GM12878 (cell line): ENCODE measurements at regions not wholly inside any gene's neighbourhood (a gene's known extent, or its start where the extent isn't known, plus 50 kb on each side); places are given as distances from the start of the nearest gene placed in this dataset.
A peak's percentile ranks its signal among the peaks of the same experiment; 100 is the strongest.

Experiments
- BACH1 ChIP-seq: fragments of 450-650 bp; IDR thresholded peaks from 2 replicates; pipeline ENCODE4 v1.6.1; 2017; ENCODE audit warnings: mild to moderate bottlenecking, borderline replicate concordance
- BHLHE40 ChIP-seq, 2 experiments: fragments of 450-650 bp in 1 of 2; IDR thresholded peaks; 2 replicates each; pipeline ENCODE4 v1.6.1; 2011 to 2017; ENCODE audit warnings: low read depth in 2 of 2, borderline replicate concordance in 1 of 2, improper control_type of control experiment in 1 of 2, low read length in 1 of 2, mild to moderate bottlenecking in 1 of 2
- BRCA1 ChIP-seq: IDR thresholded peaks from 2 replicates; pipeline ENCODE4 v1.6.1; 2011; ENCODE audit warnings: low read depth, low read length, improper control_type of control experiment
- CTCF ChIP-seq, 3 experiments: IDR thresholded peaks in 2 of 3; conservative IDR thresholded peaks in 1 of 3; 2 replicates each; pipeline ENCODE4 v1.5.1; 2011; ENCODE audit warnings: low read depth in 3 of 3, low read length in 3 of 3, mild to moderate bottlenecking in 3 of 3, control low read depth in 2 of 3, moderate library complexity in 2 of 3, inconsistent platforms in 1 of 3, mixed read lengths in 1 of 3; ENCODE audit not compliant: control insufficient read depth in 2 of 3, insufficient read depth in 1 of 3; ENCODE audit errors: extremely low read depth in 1 of 3
- E2F8 ChIP-seq: fragments of 450-650 bp; IDR thresholded peaks from 2 replicates; pipeline ENCODE4 v1.6.1; 2018; ENCODE audit warnings: mild to moderate bottlenecking, low read depth, moderate library complexity; ENCODE audit not compliant: partially characterized antibody
- ETV6 ChIP-seq, 2 experiments: fragments of 450-650 bp in 1 of 2; IDR thresholded peaks in 1 of 2; conservative IDR thresholded peaks in 1 of 2; 2 replicates each; pipeline ENCODE4 v1.6.1; 2014; ENCODE audit warnings: antibody characterized with exemption in 1 of 2, borderline replicate concordance in 1 of 2, low read depth in 1 of 2, mild to moderate bottlenecking in 1 of 2, moderate library complexity in 1 of 2
- GABPA ChIP-seq: IDR thresholded peaks from 2 replicates; pipeline ENCODE4 v1.6.1; 2014; ENCODE audit warnings: antibody characterized with exemption, low read depth, mild to moderate bottlenecking, inconsistent platforms
- IKZF2 ChIP-seq, 2 experiments: fragments of 450-650 bp; IDR thresholded peaks; 2 replicates each; pipeline ENCODE4 v1.6.1; 2017; ENCODE audit warnings: mild to moderate bottlenecking in 2 of 2, moderate library complexity in 2 of 2
- MYC ChIP-seq: IDR thresholded peaks from 2 replicates; pipeline ENCODE4 v1.6.1; 2011; ENCODE audit warnings: mild to moderate bottlenecking, low read length, moderate library complexity, inconsistent platforms; ENCODE audit not compliant: insufficient read depth, insufficient replicate concordance, insufficient read length, severe bottlenecking
- NFYA ChIP-seq: IDR thresholded peaks from 2 replicates; pipeline ENCODE4 v1.6.1; 2011; ENCODE audit warnings: low read depth, mild to moderate bottlenecking, low read length, improper control_type of control experiment, borderline replicate concordance
- NR2F1 ChIP-seq: fragments of 450-650 bp; conservative IDR thresholded peaks from 2 replicates; pipeline ENCODE4 v1.6.1; 2017; ENCODE audit warnings: mild to moderate bottlenecking
- RB1 ChIP-seq: fragments of 450-650 bp; formaldehyde crosslinking; IDR thresholded peaks from 2 replicates; pipeline ENCODE4 v1.6.1; 2017; ENCODE audit warnings: mild to moderate bottlenecking, borderline replicate concordance
- SIN3A ChIP-seq: IDR thresholded peaks from 2 replicates; pipeline ENCODE4 v1.6.1; 2012; ENCODE audit warnings: low read depth, low read length, improper control_type of control experiment
- YY1 ChIP-seq: IDR thresholded peaks from 2 replicates; pipeline ENCODE4 v1.6.1; 2011; ENCODE audit warnings: low read depth, mild to moderate bottlenecking, low read length
- ZBTB40 ChIP-seq: fragments of 450-650 bp; IDR thresholded peaks from 2 replicates; pipeline ENCODE4 v1.6.1; 2016; ENCODE audit warnings: mild to moderate bottlenecking, moderate library complexity, borderline replicate concordance
- ZSCAN29 ChIP-seq: fragments of 450-650 bp; IDR thresholded peaks from 2 replicates; pipeline ENCODE4 v1.6.1; 2017; ENCODE audit warnings: mild to moderate bottlenecking, moderate library complexity

GRCh38 chr4:100823066-100823992 lies 305.5 kb upstream of the EMCN start (continued):
- TF ChIP-seq MYC (no peak), BACH1 (peak; percentile 75; the same call in 1 of the 2 replicates), NFYA (no peak), NR2F1 (peak; percentile 72), ETV6 (conservative IDR thresholded peaks at IDR 0.05 in 1 of 2, IDR thresholded peaks at IDR 0.05 in 1 of 2; ENCODE audit: borderline replicate concordance in 1 of 2, low read depth in 1 of 2) (no peak; a peak in 1 of 4 replicates), BRCA1 (no peak), GABPA (peak; percentile 62; the same call in 1 of the 2 replicates), YY1 (no peak), CTCF (IDR thresholded peaks at IDR 0.05 in 2 of 3, conservative IDR thresholded peaks at IDR 0.05 in 1 of 3; ENCODE audit: control insufficient read depth in 2 of 3, extremely low read depth in 1 of 3, insufficient read depth in 1 of 3, low read depth in 3 of 3, low read length in 3 of 3) (no peak), SIN3A (no peak), ZBTB40 (no peak), BHLHE40 (IDR thresholded peaks at IDR 0.05; ENCODE audit: borderline replicate concordance in 1 of 2, low read depth in 2 of 2, low read length in 1 of 2) (peak in 1 of 2 experiments; percentile 55; a peak in 1 of 4 replicates), RB1 (no peak), E2F8 (no peak), IKZF2 (IDR thresholded peaks at IDR 0.05) (peak; percentile 88 to 95), ZSCAN29 (no peak)
